ENCODE measurements at regions not wholly inside any gene's neighbourhood (a gene's known extent, or its start where the extent isn't known, plus 50 kb on each side); places are given as distances from the start of the nearest gene placed in this dataset.

DNA sequence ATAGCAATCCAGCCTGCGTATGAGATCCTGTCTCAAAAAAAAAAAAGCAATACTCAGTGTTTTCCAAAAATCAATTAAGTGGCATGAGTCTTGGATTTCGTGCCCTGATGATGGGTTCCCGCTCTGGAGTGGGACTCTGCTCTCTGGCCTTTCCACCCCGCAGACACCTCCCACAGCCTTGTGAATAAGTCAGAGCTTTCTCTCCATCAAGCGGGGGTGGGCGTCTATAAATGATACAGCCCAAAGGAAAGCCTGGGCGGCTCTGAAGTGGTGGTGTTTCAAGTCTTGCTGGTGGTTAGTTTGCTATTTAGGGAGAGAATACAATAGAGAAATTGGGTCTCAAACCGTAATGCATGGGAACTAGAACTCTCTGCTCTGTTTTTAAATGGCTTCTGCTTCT, 52.5 kb upstream of the TAGAP start:
- WGBS, 2 donors: 85 to 92% methylated on average over 7 to 8 of the region's 8 CpGs
- H3K27me3 ChIP-seq: no peaks in the 10 kb centered on the region
- no peaks in the 10 kb centered on the region for H3K9me3 ChIP-seq
- no peak overlapping the region for H3K27ac ChIP-seq
- DNase-seq: no peak
- TF ChIP-seq, protein P1, sequence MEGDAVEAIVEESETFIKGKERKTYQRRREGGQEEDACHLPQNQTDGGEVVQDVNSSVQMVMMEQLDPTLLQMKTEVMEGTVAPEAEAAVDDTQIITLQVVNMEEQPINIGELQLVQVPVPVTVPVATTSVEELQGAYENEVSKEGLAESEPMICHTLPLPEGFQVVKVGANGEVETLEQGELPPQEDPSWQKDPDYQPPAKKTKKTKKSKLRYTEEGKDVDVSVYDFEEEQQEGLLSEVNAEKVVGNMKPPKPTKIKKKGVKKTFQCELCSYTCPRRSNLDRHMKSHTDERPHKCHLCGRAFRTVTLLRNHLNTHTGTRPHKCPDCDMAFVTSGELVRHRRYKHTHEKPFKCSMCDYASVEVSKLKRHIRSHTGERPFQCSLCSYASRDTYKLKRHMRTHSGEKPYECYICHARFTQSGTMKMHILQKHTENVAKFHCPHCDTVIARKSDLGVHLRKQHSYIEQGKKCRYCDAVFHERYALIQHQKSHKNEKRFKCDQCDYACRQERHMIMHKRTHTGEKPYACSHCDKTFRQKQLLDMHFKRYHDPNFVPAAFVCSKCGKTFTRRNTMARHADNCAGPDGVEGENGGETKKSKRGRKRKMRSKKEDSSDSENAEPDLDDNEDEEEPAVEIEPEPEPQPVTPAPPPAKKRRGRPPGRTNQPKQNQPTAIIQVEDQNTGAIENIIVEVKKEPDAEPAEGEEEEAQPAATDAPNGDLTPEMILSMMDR (IDR thresholded peaks at IDR 0.05): no peak
- no peak for TF ChIP-seq POLR2A (IDR thresholded peaks at IDR 0.05)
- no peaks in the 10 kb centered on the region for H3K4me1 ChIP-seq
- intact Hi-C loops (cut with DNase I): no loop called here
- no peak overlapping the region for H3K4me3 ChIP-seq
- no peaks in the 10 kb centered on the region for H3K36me3 ChIP-seq

DNA sequence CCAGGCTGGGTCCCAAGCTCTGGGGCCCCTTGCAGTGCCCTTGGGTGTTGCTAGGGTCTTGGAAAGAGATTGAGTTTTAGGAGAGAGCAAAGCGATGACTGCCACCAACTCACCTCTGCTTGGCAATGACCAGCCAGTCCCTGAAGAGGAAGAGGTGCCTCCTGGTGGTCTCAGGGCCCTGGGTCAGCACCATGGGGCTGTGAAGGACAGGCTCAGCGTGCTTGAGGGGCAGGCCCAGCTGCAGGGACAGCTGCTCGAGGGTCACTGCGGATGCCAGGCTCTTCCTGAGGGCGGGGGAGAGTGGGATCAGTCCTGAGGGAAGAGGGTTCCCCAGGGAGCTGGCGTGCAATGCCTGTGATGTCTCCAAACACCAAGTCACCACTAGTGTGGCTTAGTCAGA, 50.8 kb upstream of the TAGAP start:
- H3K9me3 ChIP-seq: no peaks in the 10 kb centered on the region
- H3K27me3 ChIP-seq: no peaks in the 10 kb centered on the region
- H3K4me1 ChIP-seq: peaks cover 0 to 4% (median 0%) of the 10 kb centered on the region in 3 donors
- TF ChIP-seq, protein P1 (IDR thresholded peaks at IDR 0.05): no peak
- no peak for TF ChIP-seq POLR2A (IDR thresholded peaks at IDR 0.05)
- H3K27ac ChIP-seq: no peak overlapping the region
- intact Hi-C loops (cut with DNase I): no loop called here
- no peak for DNase-seq
- H3K4me3 ChIP-seq: no peak overlapping the region
- 62 to 72% methylated on average over 4 to 5 of the region's 6 CpGs for WGBS, 2 donors
- no peaks in the 10 kb centered on the region for H3K36me3 ChIP-seq

DNA sequence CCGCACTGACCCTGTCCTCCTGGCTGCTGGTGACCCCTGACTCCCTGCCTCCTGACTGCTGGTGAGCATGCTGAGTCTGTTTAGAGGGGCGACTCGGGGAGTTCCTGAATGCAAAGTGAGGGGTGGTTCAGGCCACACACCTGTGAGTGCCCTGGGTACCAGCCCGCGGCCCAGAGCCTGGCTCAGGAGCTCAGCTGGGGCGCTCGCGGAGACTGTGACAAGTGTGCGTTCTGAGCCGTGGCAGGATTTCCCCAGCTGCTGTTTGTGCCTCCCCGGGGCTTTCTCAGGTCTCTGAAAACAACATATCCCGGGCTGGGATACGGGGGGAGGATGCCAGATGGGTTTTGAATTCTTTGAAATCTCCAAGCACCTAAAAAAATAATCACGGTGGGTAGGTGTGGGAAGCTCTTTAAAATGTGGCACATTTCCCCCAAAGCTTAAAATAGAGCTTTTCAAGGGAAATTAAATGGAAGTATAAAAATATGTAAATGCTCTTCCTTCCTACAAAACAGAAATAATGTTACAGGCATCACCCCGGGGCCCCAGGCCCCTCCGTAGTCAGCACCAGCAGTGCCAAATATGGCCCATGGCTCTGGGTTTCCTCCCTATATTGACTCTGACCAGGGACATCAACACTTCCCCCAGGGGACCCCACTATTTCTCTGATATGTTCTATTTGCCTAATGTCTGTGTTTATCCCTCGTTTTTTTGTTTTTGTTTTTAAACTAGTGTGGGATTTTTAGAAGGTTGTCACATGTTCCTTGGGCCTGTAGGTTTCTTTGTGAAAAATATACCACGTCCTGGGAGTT, 49.9 kb upstream of the TAGAP start:
- TF ChIP-seq, protein P1 (IDR thresholded peaks at IDR 0.05): no peak
- no peak for TF ChIP-seq POLR2A (IDR thresholded peaks at IDR 0.05)
- 44 to 47% methylated on average over 6 to 10 of the region's 18 CpGs for WGBS, 2 donors
- H3K4me3 ChIP-seq: no peak overlapping the region
- H3K9me3 ChIP-seq: no peaks in the 10 kb centered on the region
- intact Hi-C loops (cut with DNase I): no loop called here
- no peak overlapping the region for H3K27ac ChIP-seq
- no peak for DNase-seq
- no peaks in the 10 kb centered on the region for H3K27me3 ChIP-seq
- H3K36me3 ChIP-seq: no peaks in the 10 kb centered on the region
- H3K4me1 ChIP-seq: peaks cover 0 to 8% (median 0%) of the 10 kb centered on the region in 3 donors

All from esophagus squamous epithelium (tissue), 5 donors.